ENCODE measurements at regions not wholly inside any gene's neighbourhood (a gene's known extent, or its start where the extent isn't known, plus 50 kb on each side); places are given as distances from the start of the nearest gene placed in this dataset.

DNA sequence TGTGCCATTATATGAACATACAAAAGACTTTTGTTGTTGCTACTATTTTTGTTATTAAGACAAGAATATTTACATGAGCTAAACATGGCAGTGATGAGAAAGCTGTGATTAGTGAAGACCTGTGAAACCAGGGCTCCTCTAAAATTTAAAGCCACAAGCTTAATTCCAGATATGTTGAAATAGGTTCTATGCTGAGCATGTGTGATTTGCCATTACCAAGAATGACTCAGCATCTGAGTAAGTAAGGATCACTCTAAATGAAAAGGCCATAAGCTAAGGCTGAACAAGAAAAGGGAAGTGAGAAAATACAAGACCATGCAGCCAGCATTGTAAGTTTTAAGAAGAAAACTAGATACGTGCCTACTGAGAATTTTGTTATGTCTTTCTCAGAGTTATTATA lies 75.9 kb upstream of the CAMK2D start:
- Histone ChIP-seq H3K36me3 (ENCODE audit: control insufficient read depth in 2 of 3, insufficient read depth in 3 of 3, low read length in 3 of 3) (no peaks in the 10 kb centered on the region), H3K27ac (ENCODE audit: low read depth, low read length) (no peak overlapping the region), H3K4me1 (ENCODE audit: control insufficient read depth in 2 of 2, insufficient read depth in 2 of 2, low read length in 2 of 2) (no peaks in the 10 kb centered on the region), H3K9me3 (ENCODE audit: control insufficient read depth in 2 of 3, low read length in 3 of 3) (no peaks in the 10 kb centered on the region), H3K4me3 (ENCODE audit: low read length) (no peak overlapping the region), H3K27me3 (ENCODE audit: control insufficient read depth in 2 of 2, insufficient read depth in 2 of 2, low read length in 2 of 2) (no peaks in the 10 kb centered on the region)
- Mint-ChIP-seq H3K4me1 (peaks cover 0 to 16% (median 13%) of the 10 kb centered on the region in 7 donors), H3K36me3 (peaks cover 0 to 4% (median 0%) of the 10 kb centered on the region in 5 donors), H3K4me3 (no peak overlapping the region), H3K9me3 (no peaks in the 10 kb centered on the region), H3K27ac (no peak overlapping the region), H3K27me3 (no peaks in the 10 kb centered on the region)
- ATAC-seq (peak; percentile 81), DNase-seq (no peak)
- ChIA-PET CTCF (no interaction called here), POLR2A (interaction anchor here (0.9 kb wide), 1 partner anchor 12 kb away, joined by 3 read pairs; no protein-coding TSS in a partner anchor)
- intact Hi-C loops (cut with micrococcal nuclease): loop anchor here in 1 of 2 donors (2.0 kb wide), 1 partner anchor 17 kb away; no protein-coding TSS in a partner anchor

DNA sequence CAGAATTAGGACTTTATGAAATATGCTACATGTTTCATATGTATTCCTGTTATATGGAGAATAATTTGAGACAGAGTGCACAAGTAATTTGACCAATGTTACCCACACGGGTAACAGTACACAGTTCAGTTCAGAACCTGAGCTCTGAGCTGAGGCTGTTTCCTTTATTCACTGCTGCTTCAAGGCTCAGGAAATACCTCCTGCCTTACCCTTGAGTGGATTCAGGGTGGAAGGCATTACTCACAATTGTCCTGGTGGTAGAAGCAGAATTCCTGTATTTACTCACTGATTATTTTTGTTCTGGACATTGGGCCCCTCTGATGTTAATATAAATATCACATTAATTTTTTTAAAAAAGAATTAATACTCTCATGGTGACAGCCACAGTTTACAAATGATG lies 73.5 kb upstream of the CAMK2D start:
- peaks cover 0 to 4% (median 0%) of the 10 kb centered on the region in 5 donors for H3K36me3 Mint-ChIP-seq
- H3K36me3 ChIP-seq (ENCODE audit: control insufficient read depth in 2 of 3, insufficient read depth in 3 of 3, low read length in 3 of 3): no peaks in the 10 kb centered on the region
- DNase-seq (no peak), ATAC-seq (no peak)
- H3K4me3 Mint-ChIP-seq: no peak overlapping the region
- peaks cover 0 to 1% (median 0%) of the 10 kb centered on the region in 11 donors for H3K9me3 Mint-ChIP-seq
- H3K4me3 ChIP-seq (ENCODE audit: low read length): no peak overlapping the region
- ChIA-PET CTCF (interaction anchor here (0.9 kb wide), 1 partner anchor 66 kb away, joined by 3 read pairs; no protein-coding TSS in a partner anchor), POLR2A (interaction anchor here (0.6 kb wide), 1 partner anchor 157 kb away, joined by 4 read pairs; no protein-coding TSS in a partner anchor)
- peaks cover 0 to 24% (median 13%) of the 10 kb centered on the region in 7 donors for H3K4me1 Mint-ChIP-seq
- no peaks in the 10 kb centered on the region for H3K9me3 ChIP-seq (ENCODE audit: control insufficient read depth in 2 of 3, low read length in 3 of 3)
- H3K4me1 ChIP-seq (ENCODE audit: control insufficient read depth in 2 of 2, insufficient read depth in 2 of 2, low read length in 2 of 2): no peaks in the 10 kb centered on the region
- H3K27me3 ChIP-seq (ENCODE audit: control insufficient read depth in 2 of 2, insufficient read depth in 2 of 2, low read length in 2 of 2): no peaks in the 10 kb centered on the region
- H3K27ac Mint-ChIP-seq: no peak overlapping the region
- intact Hi-C loops (cut with micrococcal nuclease): no loop called here
- no peak overlapping the region for H3K27ac ChIP-seq (ENCODE audit: low read depth, low read length)
- no peaks in the 10 kb centered on the region for H3K27me3 Mint-ChIP-seq

DNA sequence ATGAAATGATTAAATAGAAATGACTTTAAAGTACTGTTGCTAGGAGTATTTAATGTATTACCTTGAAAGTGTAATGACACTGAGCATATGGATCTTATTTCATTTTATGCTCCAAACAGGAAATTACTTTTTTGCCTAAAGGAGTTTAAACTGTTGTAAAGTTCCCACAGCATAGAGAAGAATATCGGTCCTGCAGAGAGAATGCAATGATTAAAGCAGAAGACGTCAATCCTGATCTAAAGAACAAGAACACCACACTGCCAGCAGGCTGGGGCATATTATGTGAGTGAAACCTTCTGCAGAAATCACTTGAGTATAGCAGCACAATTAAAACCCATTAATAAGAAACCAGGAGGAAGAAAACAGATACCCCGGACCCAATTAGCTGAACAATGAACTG lies 72.8 kb upstream of the CAMK2D start:
- ChIA-PET POLR2A (interaction anchor here (0.6 kb wide), 1 partner anchor 157 kb away, joined by 4 read pairs; no protein-coding TSS in a partner anchor), CTCF (interaction anchor here (0.9 kb wide), 1 partner anchor 66 kb away, joined by 3 read pairs; no protein-coding TSS in a partner anchor)
- H3K36me3 Mint-ChIP-seq: peaks cover 0 to 3% (median 0%) of the 10 kb centered on the region in 5 donors
- Histone ChIP-seq H3K27me3 (ENCODE audit: control insufficient read depth in 2 of 2, insufficient read depth in 2 of 2, low read length in 2 of 2) (no peaks in the 10 kb centered on the region), H3K4me3 (ENCODE audit: low read length) (no peak overlapping the region), H3K36me3 (ENCODE audit: control insufficient read depth in 2 of 3, insufficient read depth in 3 of 3, low read length in 3 of 3) (no peaks in the 10 kb centered on the region), H3K4me1 (ENCODE audit: control insufficient read depth in 2 of 2, insufficient read depth in 2 of 2, low read length in 2 of 2) (no peaks in the 10 kb centered on the region), H3K27ac (ENCODE audit: low read depth, low read length) (no peak overlapping the region), H3K9me3 (ENCODE audit: control insufficient read depth in 2 of 3, low read length in 3 of 3) (no peaks in the 10 kb centered on the region)
- peaks cover 0 to 24% (median 13%) of the 10 kb centered on the region in 7 donors for H3K4me1 Mint-ChIP-seq
- DNase-seq: no peak
- H3K4me3 Mint-ChIP-seq: no peak overlapping the region
- no peak for ATAC-seq
- H3K9me3 Mint-ChIP-seq: peaks cover 0 to 1% (median 0%) of the 10 kb centered on the region in 11 donors
- H3K27ac Mint-ChIP-seq: no peak overlapping the region
- intact Hi-C loops (cut with micrococcal nuclease): no loop called here
- H3K27me3 Mint-ChIP-seq: no peaks in the 10 kb centered on the region

DNA sequence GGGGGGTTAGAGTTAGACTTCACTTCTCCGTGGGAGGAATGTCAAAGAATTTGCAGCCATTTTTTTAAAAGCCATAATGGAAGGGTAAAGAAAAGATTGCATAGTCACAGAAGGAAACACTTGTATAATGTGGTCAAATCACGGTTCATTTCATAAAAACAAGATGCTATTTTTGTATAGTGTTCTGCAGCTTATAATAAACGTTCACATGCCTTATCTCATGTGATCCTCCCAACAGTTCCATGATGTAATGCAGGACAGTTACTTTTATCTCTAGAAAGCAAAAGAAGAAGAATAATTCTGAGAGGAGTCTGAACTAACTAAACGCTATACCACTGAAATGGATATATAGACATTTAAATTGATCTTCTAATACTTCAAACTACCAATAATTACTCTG lies 71.3 kb upstream of the CAMK2D start:
- Mint-ChIP-seq H3K27ac (no peak overlapping the region), H3K4me1 (peaks cover 0 to 24% (median 12%) of the 10 kb centered on the region in 7 donors), H3K27me3 (no peaks in the 10 kb centered on the region), H3K36me3 (peaks cover 0 to 3% (median 0%) of the 10 kb centered on the region in 5 donors), H3K4me3 (no peak overlapping the region), H3K9me3 (peaks cover 0 to 1% (median 0%) of the 10 kb centered on the region in 11 donors)
- H3K4me1 ChIP-seq (ENCODE audit: control insufficient read depth in 2 of 2, insufficient read depth in 2 of 2, low read length in 2 of 2): no peaks in the 10 kb centered on the region
- no peaks in the 10 kb centered on the region for H3K36me3 ChIP-seq (ENCODE audit: control insufficient read depth in 2 of 3, insufficient read depth in 3 of 3, low read length in 3 of 3)
- no peak overlapping the region for H3K27ac ChIP-seq (ENCODE audit: low read depth, low read length)
- H3K9me3 ChIP-seq (ENCODE audit: control insufficient read depth in 2 of 3, low read length in 3 of 3): no peaks in the 10 kb centered on the region
- intact Hi-C loops (cut with micrococcal nuclease): no loop called here
- CTCF ChIA-PET: no interaction called here
- no peak for ATAC-seq
- H3K4me3 ChIP-seq (ENCODE audit: low read length): no peak overlapping the region
- no peaks in the 10 kb centered on the region for H3K27me3 ChIP-seq (ENCODE audit: control insufficient read depth in 2 of 2, insufficient read depth in 2 of 2, low read length in 2 of 2)
- POLR2A ChIA-PET: no interaction called here
- no peak for DNase-seq

DNA sequence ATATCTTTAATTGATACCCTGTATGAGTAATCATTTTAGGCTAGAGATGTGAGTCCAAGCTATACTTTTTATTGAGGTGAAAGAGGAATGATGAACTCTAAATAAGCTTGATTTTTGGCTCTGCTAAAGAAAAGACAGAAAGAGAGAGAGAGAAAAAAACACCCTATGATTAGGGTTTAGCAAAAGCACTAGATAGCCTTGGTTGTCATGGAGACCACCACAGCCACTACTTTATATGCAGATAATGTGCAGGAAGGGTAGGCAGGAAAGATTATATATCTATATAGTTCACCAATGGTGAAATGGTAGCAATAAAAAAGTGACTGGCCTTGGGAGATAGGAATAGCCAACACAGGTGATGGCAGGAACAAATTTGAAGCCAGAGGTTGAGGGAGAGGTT lies 69.9 kb upstream of the CAMK2D start:
- no peak overlapping the region for H3K4me3 Mint-ChIP-seq
- Histone ChIP-seq H3K9me3 (ENCODE audit: control insufficient read depth in 2 of 3, low read length in 3 of 3) (no peaks in the 10 kb centered on the region), H3K36me3 (ENCODE audit: control insufficient read depth in 2 of 3, insufficient read depth in 3 of 3, low read length in 3 of 3) (no peaks in the 10 kb centered on the region), H3K27ac (ENCODE audit: low read depth, low read length) (no peak overlapping the region), H3K4me3 (ENCODE audit: low read length) (no peak overlapping the region), H3K27me3 (ENCODE audit: control insufficient read depth in 2 of 2, insufficient read depth in 2 of 2, low read length in 2 of 2) (no peaks in the 10 kb centered on the region), H3K4me1 (ENCODE audit: control insufficient read depth in 2 of 2, insufficient read depth in 2 of 2, low read length in 2 of 2) (peaks cover 0 to 5% of the 10 kb centered on the region in 2 donors)
- ATAC-seq (no peak), DNase-seq (peak in 1 of 9 donors; percentile 6)
- CTCF ChIA-PET: interaction anchor here (0.7 kb wide), 1 partner anchor 62 kb away, joined by 3 read pairs; no protein-coding TSS in a partner anchor
- H3K27me3 Mint-ChIP-seq: peaks cover 0 to 5% (median 0%) of the 10 kb centered on the region in 5 donors
- POLR2A ChIA-PET: no interaction called here
- H3K36me3 Mint-ChIP-seq: peaks cover 0 to 3% (median 0%) of the 10 kb centered on the region in 5 donors
- H3K4me1 Mint-ChIP-seq: peaks cover 0 to 29% (median 18%) of the 10 kb centered on the region in 7 donors
- peaks cover 0 to 2% (median 0%) of the 10 kb centered on the region in 11 donors for H3K9me3 Mint-ChIP-seq
- intact Hi-C loops (cut with micrococcal nuclease): no loop called here
- no peak overlapping the region for H3K27ac Mint-ChIP-seq

DNA sequence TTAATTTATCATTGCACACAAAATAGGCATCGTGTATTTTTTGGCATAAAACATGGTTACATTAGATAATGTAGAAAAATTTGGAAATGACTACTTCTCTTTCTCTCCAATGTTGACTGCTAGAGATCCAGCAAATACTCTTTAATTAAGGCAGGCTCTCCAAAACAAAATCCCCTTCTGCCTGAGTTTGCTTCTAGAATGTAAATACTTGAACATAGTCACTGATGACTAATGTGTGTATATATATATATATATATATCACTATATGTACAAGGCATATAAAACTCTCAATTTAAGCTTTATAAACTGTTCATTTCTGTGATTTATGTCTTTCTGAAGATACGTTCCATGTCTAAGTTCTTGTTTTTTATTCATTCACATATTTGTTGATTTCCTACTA lies 67.2 kb upstream of the CAMK2D start:
- Histone ChIP-seq H3K9me3 (ENCODE audit: control insufficient read depth in 2 of 3, low read length in 3 of 3) (no peaks in the 10 kb centered on the region), H3K36me3 (ENCODE audit: control insufficient read depth in 2 of 3, insufficient read depth in 3 of 3, low read length in 3 of 3) (no peaks in the 10 kb centered on the region), H3K4me1 (ENCODE audit: control insufficient read depth in 2 of 2, insufficient read depth in 2 of 2, low read length in 2 of 2) (peaks cover 7 to 31% of the 10 kb centered on the region in 2 donors), H3K4me3 (ENCODE audit: low read length) (no peak overlapping the region), H3K27me3 (ENCODE audit: control insufficient read depth in 2 of 2, insufficient read depth in 2 of 2, low read length in 2 of 2) (no peaks in the 10 kb centered on the region), H3K27ac (ENCODE audit: low read depth, low read length) (no peak overlapping the region)
- POLR2A ChIA-PET: no interaction called here
- ATAC-seq: no peak
- CTCF ChIA-PET: no interaction called here
- no peak for DNase-seq
- Mint-ChIP-seq H3K4me1 (peaks cover 22 to 43% (median 37%) of the 10 kb centered on the region in 7 donors), H3K9me3 (peaks cover 0 to 2% (median 0%) of the 10 kb centered on the region in 11 donors), H3K36me3 (peaks cover 0 to 3% (median 0%) of the 10 kb centered on the region in 5 donors), H3K4me3 (no peak overlapping the region), H3K27me3 (peaks cover 0 to 5% (median 0%) of the 10 kb centered on the region in 5 donors), H3K27ac (no peak overlapping the region)
- intact Hi-C loops (cut with micrococcal nuclease): no loop called here

DNA sequence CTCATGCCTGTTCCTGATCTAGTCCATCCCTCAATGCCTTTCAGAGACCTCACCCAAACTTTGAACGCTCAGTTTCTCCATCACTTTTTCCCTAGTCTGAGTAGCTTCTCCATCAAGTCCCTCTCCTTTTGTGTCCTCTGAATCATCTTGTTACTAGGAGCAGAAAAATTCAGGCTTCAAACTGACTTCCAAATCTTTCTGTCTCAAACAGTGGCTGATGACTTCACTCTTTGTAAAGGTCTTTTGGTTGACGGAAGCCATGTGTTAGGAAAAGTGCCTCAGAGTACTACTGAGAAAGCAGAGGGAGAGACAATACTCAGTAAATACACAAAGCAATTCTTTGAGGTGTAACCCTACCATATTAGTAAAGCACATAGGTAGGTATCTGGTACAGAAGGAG lies 65.7 kb upstream of the CAMK2D start:
- Mint-ChIP-seq H3K36me3 (peaks cover 0 to 3% (median 0%) of the 10 kb centered on the region in 5 donors), H3K9me3 (peaks cover 0 to 2% (median 0%) of the 10 kb centered on the region in 11 donors), H3K4me3 (no peak overlapping the region), H3K27me3 (peaks cover 0 to 5% (median 0%) of the 10 kb centered on the region in 5 donors), H3K4me1 (peaks cover 29 to 55% (median 49%) of the 10 kb centered on the region in 7 donors), H3K27ac (no peak overlapping the region)
- Histone ChIP-seq H3K36me3 (ENCODE audit: control insufficient read depth in 2 of 3, insufficient read depth in 3 of 3, low read length in 3 of 3) (no peaks in the 10 kb centered on the region), H3K27ac (ENCODE audit: low read depth, low read length) (no peak overlapping the region), H3K4me1 (ENCODE audit: control insufficient read depth in 2 of 2, insufficient read depth in 2 of 2, low read length in 2 of 2) (peaks cover 7 to 34% of the 10 kb centered on the region in 2 donors), H3K27me3 (ENCODE audit: control insufficient read depth in 2 of 2, insufficient read depth in 2 of 2, low read length in 2 of 2) (no peaks in the 10 kb centered on the region), H3K9me3 (ENCODE audit: control insufficient read depth in 2 of 3, low read length in 3 of 3) (no peaks in the 10 kb centered on the region), H3K4me3 (ENCODE audit: low read length) (no peak overlapping the region)
- intact Hi-C loops (cut with micrococcal nuclease): no loop called here
- no peak for ATAC-seq
- CTCF ChIA-PET: interaction anchor here (0.6 kb wide), 1 partner anchor 123 kb away, joined by 3 read pairs; no protein-coding TSS in a partner anchor
- POLR2A ChIA-PET: no interaction called here
- DNase-seq: no peak
